CD14-positive monocyte (primary cell): ENCODE measurements at regions not wholly inside any gene's neighbourhood (a gene's known extent, or its start where the extent isn't known, plus 50 kb on each side); places are given as distances from the start of the nearest gene placed in this dataset.

ENCODE experiments used
- DNase-seq, 3 donors: peaks; one replicate each; pipeline ENCODE4 v3.0.0-alpha.2; 2011 to 2022
- H2AFZ ChIP-seq: 2 replicates; pipeline ENCODE4 v1.6.0; 2012; ENCODE audit warnings: mild to moderate bottlenecking, low read depth, low read length, inconsistent platforms; ENCODE audit not compliant: insufficient read depth, poor library complexity, severe bottlenecking
- H3K27ac ChIP-seq, 2 donors: 1 replicate in 1 of 2; 2 replicates in 1 of 2; pipeline ENCODE4 v1.5.1; 2012 to 2013; ENCODE audit warnings: low read length in 2 of 2, control low read depth in 1 of 2, inconsistent platforms in 1 of 2, low read depth in 1 of 2, mild to moderate bottlenecking in 1 of 2
- H3K27me3 ChIP-seq, 2 donors: one replicate each; pipeline versions ENCODE4 v1.6.0 to v1.6.1; 2011 to 2013; ENCODE audit warnings: low read length in 2 of 2; ENCODE audit not compliant: control insufficient read depth in 2 of 2, insufficient read depth in 2 of 2
- H3K36me3 ChIP-seq, 2 donors: replicated peaks in 1 of 2; 1 replicate in 1 of 2; 2 replicates in 1 of 2; pipeline versions ENCODE4 v1.5.1 to v1.6.1; 2012 to 2013; ENCODE audit warnings: low read length in 2 of 2, control low read depth in 1 of 2, inconsistent platforms in 1 of 2, mild to moderate bottlenecking in 1 of 2; ENCODE audit not compliant: insufficient read depth in 2 of 2, control insufficient read depth in 1 of 2
- H3K4me1 ChIP-seq, 2 donors: 1 replicate in 1 of 2; 2 replicates in 1 of 2; pipeline versions ENCODE4 v1.5.1 to v1.6.1; 2012 to 2013; ENCODE audit warnings: low read length in 2 of 2, control low read depth in 1 of 2, inconsistent platforms in 1 of 2, mild to moderate bottlenecking in 1 of 2, moderate library complexity in 1 of 2; ENCODE audit not compliant: insufficient read depth in 2 of 2, control insufficient read depth in 1 of 2
- H3K4me2 ChIP-seq: replicated peaks from 2 replicates; pipeline ENCODE3; 2012; ENCODE audit warnings: low read length, moderate library complexity, mild to moderate bottlenecking; ENCODE audit not compliant: poor library complexity, severe bottlenecking; ENCODE audit errors: extremely low read depth
- H3K4me3 ChIP-seq, 3 experiments: fragments of 200-600 bp in 1 of 3; sonication (generic) in 1 of 3; replicated peaks in 1 of 3; 1 replicate in 2 of 3; 2 replicates in 1 of 3; pipeline ENCODE4 v1.5.1; 2011 to 2013; ENCODE audit warnings: low read length in 3 of 3, mild to moderate bottlenecking in 3 of 3, control low read depth in 2 of 3, low read depth in 2 of 3, inconsistent platforms in 1 of 3, moderate library complexity in 1 of 3
- H3K79me2 ChIP-seq: 2 replicates; pipeline ENCODE4 v1.6.0; 2012; ENCODE audit warnings: mild to moderate bottlenecking, control low read depth, inconsistent platforms, low read length, moderate library complexity; ENCODE audit not compliant: insufficient read depth
- H3K9ac ChIP-seq: 2 replicates; pipeline ENCODE4 v1.6.0; 2017; ENCODE audit warnings: low read length, mild to moderate bottlenecking; ENCODE audit not compliant: insufficient read depth, poor library complexity, severe bottlenecking
- H3K9me3 ChIP-seq, 2 donors: replicated peaks in 1 of 2; 1 replicate in 1 of 2; 2 replicates in 1 of 2; pipeline versions ENCODE4 v1.5.1 to v1.6.1; 2012 to 2013; ENCODE audit warnings: low read length in 2 of 2, control low read depth in 1 of 2; ENCODE audit not compliant: control insufficient read depth in 1 of 2, insufficient read depth in 1 of 2
- H4K20me1 ChIP-seq: 2 replicates; pipeline ENCODE4 v1.6.0; 2012; ENCODE audit warnings: mild to moderate bottlenecking, low read length, control low read depth, moderate library complexity; ENCODE audit not compliant: insufficient read depth
- H3K27ac Mint-ChIP-seq, 7 donors: one replicate each; pipeline ENCODE4 v1.8.0; 2020; ENCODE audit warnings: mild to moderate bottlenecking in 7 of 7, mixed read lengths in 7 of 7, moderate library complexity in 6 of 7, inconsistent platforms in 2 of 7
- H3K27me3 Mint-ChIP-seq, 3 donors: one replicate each; pipeline ENCODE4 v1.8.0; 2021 to 2022; ENCODE audit warnings: low read depth in 3 of 3, mild to moderate bottlenecking in 3 of 3, mixed read lengths in 3 of 3, moderate library complexity in 3 of 3, inconsistent platforms in 1 of 3
- H3K36me3 Mint-ChIP-seq, 2 donors: one replicate each; pipeline ENCODE4 v1.8.0; 2020; ENCODE audit warnings: mixed read lengths in 2 of 2, inconsistent platforms in 1 of 2, mild to moderate bottlenecking in 1 of 2
- H3K4me1 Mint-ChIP-seq: one replicate; pipeline ENCODE4 v1.8.0; 2020; ENCODE audit warnings: mild to moderate bottlenecking, mixed read lengths
- H3K4me3 Mint-ChIP-seq, 2 donors: one replicate each; pipeline ENCODE4 v1.8.0; 2020; ENCODE audit warnings: mild to moderate bottlenecking in 2 of 2, mixed read lengths in 2 of 2, moderate library complexity in 1 of 2
- H3K9me3 Mint-ChIP-seq, 7 donors: one replicate each; pipeline ENCODE4 v1.8.0; 2020 to 2022; ENCODE audit warnings: mixed read lengths in 7 of 7, mild to moderate bottlenecking in 6 of 7, moderate library complexity in 6 of 7, inconsistent platforms in 2 of 7
- WGBS: methylation state at CpG from one replicate; pipeline ENCODE4 v1.1.5; 2013; ENCODE audit warnings: missing lambda C conversion rate; ENCODE audit not compliant: insufficient coverage; 5-methylcytosine and 5-hydroxymethylcytosine counted together
- intact Hi-C, 2 donors: fragments of 100-400 bp; cut with micrococcal nuclease; formaldehyde crosslinking; loops; one replicate each; pipeline versions ENCODE4 v1.15.0 to v1.15.1; 2023
- TF ChIP-seq, protein P1 (sequence below): fragments of 200-600 bp; IDR thresholded peaks from one replicate; pipeline ENCODE4 v1.8.0; 2022; ENCODE audit warnings: antibody characterized with exemption, mild to moderate bottlenecking

DNA sequence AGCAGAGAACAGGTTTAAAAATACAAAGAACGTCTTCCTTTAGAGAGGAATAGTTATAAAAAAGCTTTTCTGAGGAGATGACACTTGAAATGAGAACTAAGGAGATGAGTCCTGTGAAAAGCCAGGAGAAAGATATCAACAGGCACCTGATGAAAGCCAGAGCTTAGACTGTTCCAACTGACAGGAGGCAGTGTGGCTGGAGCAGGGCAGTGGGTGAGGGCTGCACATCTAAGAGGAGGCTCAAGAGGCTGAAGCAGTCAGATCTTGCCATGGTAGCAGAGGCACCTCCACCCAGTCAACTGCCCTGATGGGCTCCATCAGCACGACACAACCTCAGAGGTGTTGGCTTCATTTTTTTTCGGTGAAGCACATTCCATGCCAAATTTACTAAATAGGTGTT is 445.3 kb downstream of the ADGRL2 start:
- WGBS, result 100% methylated on average over 1 of the region's 3 CpGs
- H4K20me1 ChIP-seq, result no peaks in the 10 kb centered on the region
- no peaks in the 10 kb centered on the region for H3K4me1 Mint-ChIP-seq

DNA sequence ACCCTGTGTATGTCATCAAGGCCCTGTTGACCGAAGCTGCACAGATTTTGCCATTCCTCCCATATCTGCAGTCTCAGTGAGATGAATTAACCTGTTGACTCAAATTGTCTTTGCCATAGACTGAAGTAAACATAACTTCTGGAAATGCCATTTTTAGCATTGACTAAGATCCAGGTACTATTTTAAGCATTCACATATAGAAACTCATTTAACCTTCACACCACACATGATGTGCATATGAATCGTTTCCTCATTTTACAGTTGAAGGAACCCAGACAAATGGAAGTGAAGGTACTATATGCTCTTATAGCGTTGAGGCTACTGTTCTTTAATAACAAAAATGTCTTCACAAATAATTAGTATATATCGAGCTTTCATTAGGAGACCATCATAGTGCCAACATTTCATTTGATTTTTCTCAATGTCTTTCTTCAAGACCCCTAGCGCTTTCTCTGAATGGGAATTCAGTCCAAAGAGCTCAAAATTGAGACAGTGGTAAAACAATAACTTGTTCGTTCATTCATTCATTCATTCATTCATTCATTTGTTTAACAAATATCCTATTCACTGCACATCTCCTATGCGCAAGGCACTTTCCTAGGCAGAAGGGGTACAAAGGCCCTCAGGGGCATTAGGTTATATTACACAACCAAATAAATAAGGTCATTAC is 444.7 kb downstream of the ADGRL2 start:
- H3K4me1 Mint-ChIP-seq, result no peaks in the 10 kb centered on the region
- no peaks in the 10 kb centered on the region for H3K4me1 ChIP-seq
- H3K36me3 ChIP-seq, result no peaks in the 10 kb centered on the region
- H3K79me2 ChIP-seq, result no peaks in the 10 kb centered on the region
- TF ChIP-seq, protein P1, sequence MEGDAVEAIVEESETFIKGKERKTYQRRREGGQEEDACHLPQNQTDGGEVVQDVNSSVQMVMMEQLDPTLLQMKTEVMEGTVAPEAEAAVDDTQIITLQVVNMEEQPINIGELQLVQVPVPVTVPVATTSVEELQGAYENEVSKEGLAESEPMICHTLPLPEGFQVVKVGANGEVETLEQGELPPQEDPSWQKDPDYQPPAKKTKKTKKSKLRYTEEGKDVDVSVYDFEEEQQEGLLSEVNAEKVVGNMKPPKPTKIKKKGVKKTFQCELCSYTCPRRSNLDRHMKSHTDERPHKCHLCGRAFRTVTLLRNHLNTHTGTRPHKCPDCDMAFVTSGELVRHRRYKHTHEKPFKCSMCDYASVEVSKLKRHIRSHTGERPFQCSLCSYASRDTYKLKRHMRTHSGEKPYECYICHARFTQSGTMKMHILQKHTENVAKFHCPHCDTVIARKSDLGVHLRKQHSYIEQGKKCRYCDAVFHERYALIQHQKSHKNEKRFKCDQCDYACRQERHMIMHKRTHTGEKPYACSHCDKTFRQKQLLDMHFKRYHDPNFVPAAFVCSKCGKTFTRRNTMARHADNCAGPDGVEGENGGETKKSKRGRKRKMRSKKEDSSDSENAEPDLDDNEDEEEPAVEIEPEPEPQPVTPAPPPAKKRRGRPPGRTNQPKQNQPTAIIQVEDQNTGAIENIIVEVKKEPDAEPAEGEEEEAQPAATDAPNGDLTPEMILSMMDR, result no peak
- H4K20me1 ChIP-seq, result no peaks in the 10 kb centered on the region
- peaks cover 0 to 1% (median 0%) of the 10 kb centered on the region in 3 donors for H3K27me3 Mint-ChIP-seq
- no peak overlapping the region for H3K27ac Mint-ChIP-seq
- H3K4me3 ChIP-seq, result no peak overlapping the region
- intact Hi-C loops, result no loop called here
- no peak overlapping the region for H2AFZ ChIP-seq
- no peaks in the 10 kb centered on the region for H3K27me3 ChIP-seq
- H3K9ac ChIP-seq, result no peak overlapping the region
- peaks cover 3 to 4% of the 10 kb centered on the region in 2 donors for H3K9me3 ChIP-seq
- H3K36me3 Mint-ChIP-seq, result no peaks in the 10 kb centered on the region
- H3K27ac ChIP-seq, result no peak overlapping the region
- H3K4me2 ChIP-seq, result no peak overlapping the region
- DNase-seq, result no peak
- H3K4me3 Mint-ChIP-seq, result no peak overlapping the region
- H3K9me3 Mint-ChIP-seq, result peaks cover 4 to 15% (median 12%) of the 10 kb centered on the region in 7 donors
- 90% methylated on average over 2 of the region's 7 CpGs for WGBS

More for the DNA sequence above, 445.3 kb downstream of the ADGRL2 start:
- Mint-ChIP-seq H3K4me3 (no peak overlapping the region), H3K9me3 (peaks cover 4 to 17% (median 12%) of the 10 kb centered on the region in 7 donors), H3K27me3 (peaks cover 0 to 1% (median 0%) of the 10 kb centered on the region in 3 donors), H3K27ac (no peak overlapping the region), H3K36me3 (no peaks in the 10 kb centered on the region)
- Histone ChIP-seq H2AFZ (no peak overlapping the region), H3K27ac (no peak overlapping the region), H3K27me3 (no peaks in the 10 kb centered on the region), H3K36me3 (no peaks in the 10 kb centered on the region), H3K79me2 (no peaks in the 10 kb centered on the region), H3K9ac (no peak overlapping the region), H3K4me3 (no peak overlapping the region), H3K4me1 (no peaks in the 10 kb centered on the region), H3K9me3 (peaks cover 3% of the 10 kb centered on the region in 2 donors), H3K4me2 (no peak overlapping the region)
- TF ChIP-seq, protein P1, result no peak
- intact Hi-C loops, result no loop called here
- no peak for DNase-seq
